ENCODE measurements at regions not wholly inside any gene's neighbourhood (a gene's known extent, or its start where the extent isn't known, plus 50 kb on each side); places are given as distances from the start of the nearest gene placed in this dataset.
"Not testable (repeated sequence)": the region's sequence is repeated elsewhere in the genome, so short reads cannot be mapped to it uniquely, and the experiment has no call there.

- H3K27ac ChIP-seq, result no peak overlapping the region
- no peak for TF ChIP-seq CTCF (conservative IDR thresholded peaks at IDR 0.05)
Measured at GRCh38 chr16:35574011-35574410, 2114.6 kb downstream of the TP53TG3F start.

- H3K27ac ChIP-seq, result no peak overlapping the region
Measured at GRCh38 chr16:35574454-35575431, 2115.3 kb downstream of the TP53TG3F start.

GRCh38 chr16:35575432-35575821 is 2116.0 kb downstream of the TP53TG3F start:
- no peak overlapping the region for H3K27ac ChIP-seq
- no peak for TF ChIP-seq CTCF (conservative IDR thresholded peaks at IDR 0.05)

More at GRCh38 chr16:35574454-35575431, 2115.3 kb downstream of the TP53TG3F start:
- TF ChIP-seq CTCF (conservative IDR thresholded peaks at IDR 0.05), result no peak

- H3K27ac ChIP-seq, result no peak overlapping the region
- TF ChIP-seq CTCF (conservative IDR thresholded peaks at IDR 0.05), result no peak
Measured at GRCh38 chr16:35585411-35585810, 2126.0 kb downstream of the TP53TG3F start.

GRCh38 chr16:35590913-35591312 is 2131.5 kb downstream of the TP53TG3F start:
- H3K27ac ChIP-seq, result not testable (repeated sequence)

- H3K27ac ChIP-seq, result no peak overlapping the region
- TF ChIP-seq CTCF (conservative IDR thresholded peaks at IDR 0.05), result no peak
Measured at GRCh38 chr16:35596467-35596866, 2137.1 kb downstream of the TP53TG3F start.

- TF ChIP-seq CTCF (conservative IDR thresholded peaks at IDR 0.05), result no peak
- no peak overlapping the region for H3K27ac ChIP-seq
Measured at GRCh38 chr16:35598696-35599332, 2139.4 kb downstream of the TP53TG3F start.

Measured in VCaP (cell line).